Uterus (tissue), 3 donors: ENCODE measurements at regions not wholly inside any gene's neighbourhood (a gene's known extent, or its start where the extent isn't known, plus 50 kb on each side); places are given as distances from the start of the nearest gene placed in this dataset.

Experiments
- DNase-seq, 2 donors: peaks; one replicate each; pipeline ENCODE4 v3.0.0-alpha.2; 2019 to 2020
- H3K27ac ChIP-seq, 2 donors: fragments of 200-600 bp; sonication (generic); 1 replicate in 1 of 2; 2 replicates in 1 of 2; pipeline ENCODE4 v1.5.1; 2016 to 2018
- H3K27me3 ChIP-seq, 2 donors: fragments of 200-600 bp; sonication (generic); one replicate each; pipeline ENCODE4 v1.5.1; 2018 to 2019; ENCODE audit warnings: control low read depth in 1 of 2
- H3K36me3 ChIP-seq, 2 donors: fragments of 200-600 bp; sonication (generic); one replicate each; pipeline ENCODE4 v1.5.1; 2019; ENCODE audit warnings: control low read depth in 1 of 2
- H3K4me1 ChIP-seq, 2 donors: fragments of 200-600 bp; sonication (generic); one replicate each; pipeline ENCODE4 v1.5.1; 2018 to 2019; ENCODE audit warnings: control low read depth in 1 of 2
- H3K4me3 ChIP-seq, 2 donors: fragments of 200-600 bp; sonication (generic); 1 replicate in 1 of 2; 2 replicates in 1 of 2; pipeline ENCODE4 v1.5.1; 2018 to 2019; ENCODE audit warnings: mild to moderate bottlenecking in 1 of 2
- H3K9me3 ChIP-seq, 2 donors: fragments of 200-600 bp; sonication (generic); one replicate each; pipeline ENCODE4 v1.5.1; 2019; ENCODE audit warnings: control low read depth in 1 of 2
- CTCF ChIP-seq, 4 experiments: fragments of 200-600 bp in 2 of 4; fragments of 450-650 bp in 2 of 4; sonication (generic) in 2 of 4; IDR thresholded peaks; one replicate each; pipeline ENCODE4 v1.5.1; 2016 to 2019; ENCODE audit warnings: antibody characterized with exemption in 4 of 4, mild to moderate bottlenecking in 2 of 4, moderate library complexity in 1 of 4
- POLR2A ChIP-seq, 2 donors: fragments of 450-650 bp; IDR thresholded peaks; one replicate each; pipeline ENCODE4 v1.6.1; 2016; ENCODE audit warnings: antibody characterized with exemption in 2 of 2, mild to moderate bottlenecking in 1 of 2, moderate library complexity in 1 of 2
- intact Hi-C: fragments of 100-400 bp; cut with DNase I; formaldehyde crosslinking; loops from one replicate; pipeline ENCODE4 v1.15.1; 2023; ENCODE audit warnings: low total_unique reads
- donor health status: DM: yes; HTN: yes; CAD: no.

- no peak for TF ChIP-seq POLR2A (IDR thresholded peaks at IDR 0.05)
- no peak for TF ChIP-seq CTCF (IDR thresholded peaks at IDR 0.05)
- Histone ChIP-seq H3K4me1 (no peaks in the 10 kb centered on the region), H3K9me3 (no peaks in the 10 kb centered on the region), H3K4me3 (no peak overlapping the region), H3K36me3 (no peaks in the 10 kb centered on the region), H3K27me3 (no peaks in the 10 kb centered on the region), H3K27ac (no peak overlapping the region)
- intact Hi-C loops: no loop called here
- DNase-seq: no peak
These were observed 55.3 kb upstream of the GPR6 start for GRCh38 chr6:109922851-109923250.

- Histone ChIP-seq H3K36me3 (no peaks in the 10 kb centered on the region), H3K9me3 (no peaks in the 10 kb centered on the region), H3K27me3 (no peaks in the 10 kb centered on the region), H3K4me1 (no peaks in the 10 kb centered on the region), H3K27ac (no peak overlapping the region), H3K4me3 (no peak overlapping the region)
- DNase-seq: no peak
- no peak for TF ChIP-seq CTCF (IDR thresholded peaks at IDR 0.05)
- no peak for TF ChIP-seq POLR2A (IDR thresholded peaks at IDR 0.05)
- intact Hi-C loops: no loop called here
These were observed 53.0 kb upstream of the GPR6 start for GRCh38 chr6:109925075-109925474.

GRCh38 chr6:109927052-109927451 is 51.1 kb upstream of the GPR6 start:
- Histone ChIP-seq H3K9me3 (no peaks in the 10 kb centered on the region), H3K36me3 (no peaks in the 10 kb centered on the region), H3K27ac (no peak overlapping the region), H3K27me3 (no peaks in the 10 kb centered on the region), H3K4me3 (no peak overlapping the region), H3K4me1 (no peaks in the 10 kb centered on the region)
- intact Hi-C loops: no loop called here
- no peak for DNase-seq
- TF ChIP-seq CTCF (IDR thresholded peaks at IDR 0.05) (no peak), POLR2A (IDR thresholded peaks at IDR 0.05) (no peak)
